Mesendoderm (in vitro differentiated cells): ENCODE measurements at regions not wholly inside any gene's neighbourhood (a gene's known extent, or its start where the extent isn't known, plus 50 kb on each side); places are given as distances from the start of the nearest gene placed in this dataset.

Experiments used
- DNase-seq: peaks from one replicate; pipeline ENCODE4 v3.0.0; 2013
- H2AK5ac ChIP-seq: 2 replicates; pipeline ENCODE4 v1.6.1; 2013; ENCODE audit warnings: low read length, inconsistent platforms
- H2BK120ac ChIP-seq: 2 replicates; pipeline ENCODE4 v1.6.1; 2013; ENCODE audit warnings: low read depth, mild to moderate bottlenecking, low read length, moderate library complexity, mixed read lengths
- H2BK15ac ChIP-seq: replicated peaks from 2 replicates; pipeline ENCODE4 v1.6.1; 2013; ENCODE audit warnings: low read depth, mild to moderate bottlenecking, moderate library complexity
- H2BK5ac ChIP-seq: 2 replicates; pipeline ENCODE4 v1.6.1; 2013; ENCODE audit warnings: low read length, inconsistent platforms
- H3K18ac ChIP-seq: 2 replicates; pipeline ENCODE4 v1.6.1; 2013; ENCODE audit warnings: mild to moderate bottlenecking, low read length, mixed read lengths
- H3K23ac ChIP-seq: one replicate; pipeline ENCODE4 v1.6.1; 2013; ENCODE audit warnings: low read length
- H3K27ac ChIP-seq: 2 replicates; pipeline ENCODE4 v1.5.1; 2013; ENCODE audit warnings: low read depth, mild to moderate bottlenecking, inconsistent platforms, low read length, moderate library complexity
- H3K27me3 ChIP-seq: 2 replicates; pipeline ENCODE4 v1.6.1; 2013; ENCODE audit warnings: low read length, control low read depth, mild to moderate bottlenecking, inconsistent platforms; ENCODE audit not compliant: insufficient read depth, poor library complexity
- H3K36me3 ChIP-seq: 2 replicates; pipeline ENCODE4 v1.6.1; 2013; ENCODE audit warnings: low read length, inconsistent platforms; ENCODE audit not compliant: control insufficient read depth, insufficient read depth
- H3K4ac ChIP-seq: one replicate; pipeline ENCODE4 v1.6.1; 2013; ENCODE audit warnings: low read depth, mild to moderate bottlenecking, low read length, moderate library complexity
- H3K4me1 ChIP-seq: 2 replicates; pipeline ENCODE4 v1.6.1; 2013; ENCODE audit warnings: low read depth, low read length, inconsistent platforms; ENCODE audit not compliant: control insufficient read depth
- H3K4me2 ChIP-seq: 2 replicates; pipeline ENCODE4 v1.6.1; 2013; ENCODE audit warnings: low read length
- H3K4me3 ChIP-seq: 2 replicates; pipeline ENCODE4 v1.5.1; 2013; ENCODE audit warnings: mild to moderate bottlenecking, low read length
- H3K56ac ChIP-seq: one replicate; pipeline ENCODE4 v1.6.1; 2013; ENCODE audit warnings: low read length
- H3K79me1 ChIP-seq: 2 replicates; pipeline ENCODE4 v1.6.1; 2013; ENCODE audit warnings: low read length, inconsistent platforms
- H3K79me2 ChIP-seq: 2 replicates; pipeline ENCODE4 v1.6.1; 2013; ENCODE audit warnings: mild to moderate bottlenecking, low read length; ENCODE audit not compliant: control insufficient read depth, insufficient read depth
- H3K9ac ChIP-seq: 2 replicates; pipeline ENCODE4 v1.6.1; 2013; ENCODE audit warnings: low read length, inconsistent platforms
- H4K5ac ChIP-seq: one replicate; pipeline ENCODE4 v1.6.1; 2013; ENCODE audit warnings: low read length
- H4K8ac ChIP-seq: one replicate; pipeline ENCODE4 v1.6.1; 2013; ENCODE audit warnings: low read depth, mild to moderate bottlenecking, control low read depth, low read length, moderate library complexity
- WGBS: extraction: QIAGEN DNeasy Blood & Tissue Kit; methylation state at CpG from one replicate; pipeline ENCODE4 v1.1.7; 2013; ENCODE audit warnings: low lambda C conversion rate, missing lambda C conversion rate; ENCODE audit not compliant: insufficient coverage; ENCODE audit errors: extremely low coverage; 5-methylcytosine and 5-hydroxymethylcytosine counted together

GRCh38 chr14:58737511-58737910 lies 99.7 kb downstream of the DACT1 start:
- H3K4me3 ChIP-seq: no peak overlapping the region
- WGBS: no CpG with 5 or more reads among the region's 5 CpGs
- no peaks in the 10 kb centered on the region for H3K27me3 ChIP-seq
- no peak overlapping the region for H3K4ac ChIP-seq
- H4K8ac ChIP-seq: no peak overlapping the region
- H2BK15ac ChIP-seq: no peak overlapping the region
- H3K23ac ChIP-seq: no peak overlapping the region
- no peaks in the 10 kb centered on the region for H3K36me3 ChIP-seq
- H3K4me1 ChIP-seq: no peaks in the 10 kb centered on the region
- no peak overlapping the region for H3K56ac ChIP-seq
- no peak overlapping the region for H3K18ac ChIP-seq
- DNase-seq: no peak
- no peak overlapping the region for H4K5ac ChIP-seq
- H3K4me2 ChIP-seq: no peak overlapping the region
- H3K9ac ChIP-seq: no peak overlapping the region
- H2BK120ac ChIP-seq: no peak overlapping the region
- H3K27ac ChIP-seq: no peak overlapping the region
- H2AK5ac ChIP-seq: no peak overlapping the region
- no peaks in the 10 kb centered on the region for H3K79me1 ChIP-seq
- H3K79me2 ChIP-seq: no peaks in the 10 kb centered on the region
- no peak overlapping the region for H2BK5ac ChIP-seq

DNA sequence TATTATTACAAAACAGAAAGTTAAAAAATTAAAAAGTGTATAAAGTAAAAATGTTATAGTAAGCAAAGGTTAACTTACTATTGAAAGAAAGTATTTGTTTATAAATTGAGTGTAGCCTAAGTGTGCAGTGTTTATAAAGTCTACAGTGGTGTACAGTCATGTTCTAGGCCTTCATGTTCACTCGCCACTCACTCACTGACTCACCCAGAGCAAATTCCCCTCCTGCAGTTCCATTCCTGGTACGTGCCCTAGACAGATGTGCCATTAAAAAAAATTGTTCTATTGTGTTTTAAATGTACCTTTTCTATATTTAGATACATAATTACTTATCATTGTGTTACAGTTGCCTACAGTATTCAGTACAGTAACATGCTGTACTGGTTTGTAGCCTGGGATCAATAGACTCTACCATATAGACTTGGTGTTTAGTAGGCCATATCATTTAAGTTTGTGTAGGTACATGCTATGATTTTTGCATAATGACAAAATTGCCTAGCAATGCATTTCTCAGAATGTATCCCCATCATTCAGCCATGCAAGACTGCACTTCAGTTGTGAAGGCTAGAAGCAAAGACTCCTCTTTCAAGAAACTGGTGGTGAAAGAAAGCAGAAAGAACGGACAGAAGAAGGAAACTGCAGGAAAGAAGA lies 100.6 kb downstream of the DACT1 start:
- Histone ChIP-seq H3K4me2 (no peak overlapping the region), H3K36me3 (no peaks in the 10 kb centered on the region), H3K27me3 (no peaks in the 10 kb centered on the region), H3K79me2 (no peaks in the 10 kb centered on the region), H2BK15ac (no peak overlapping the region), H2AK5ac (no peak overlapping the region), H2BK120ac (no peak overlapping the region), H3K18ac (no peak overlapping the region), H3K4me1 (no peaks in the 10 kb centered on the region), H4K8ac (no peak overlapping the region), H4K5ac (no peak overlapping the region), H3K9ac (no peak overlapping the region), H3K79me1 (no peaks in the 10 kb centered on the region), H3K4ac (no peak overlapping the region), H2BK5ac (no peak overlapping the region), H3K27ac (no peak overlapping the region), H3K23ac (no peak overlapping the region), H3K4me3 (no peak overlapping the region), H3K56ac (no peak overlapping the region)
- no peak for DNase-seq
- no CpG with 5 or more reads among the region's 3 CpGs for WGBS

DNA sequence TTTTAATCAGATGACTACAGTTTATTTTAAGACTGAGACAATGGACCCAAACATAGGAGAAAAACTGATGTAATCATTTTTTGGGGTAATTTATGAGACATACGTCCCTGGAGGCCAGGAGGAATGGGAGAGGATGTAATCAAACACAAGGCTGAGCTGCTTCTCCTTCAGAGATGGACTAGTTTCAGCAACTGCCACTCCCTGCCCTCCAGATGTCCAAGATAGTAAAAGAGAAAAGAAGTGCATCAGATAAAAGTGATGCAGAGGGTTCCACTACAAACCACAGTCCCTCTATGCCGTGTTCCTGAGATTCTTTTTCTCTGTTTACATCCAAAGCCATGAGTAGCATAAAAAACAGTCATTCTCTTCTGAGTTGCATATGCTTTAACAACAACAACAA lies 101.1 kb downstream of the DACT1 start:
- H3K4me2 ChIP-seq: no peak overlapping the region
- no peaks in the 10 kb centered on the region for H3K79me2 ChIP-seq
- H4K8ac ChIP-seq: no peak overlapping the region
- H2BK15ac ChIP-seq: no peak overlapping the region
- H3K27me3 ChIP-seq: no peaks in the 10 kb centered on the region
- H3K4me1 ChIP-seq: no peaks in the 10 kb centered on the region
- DNase-seq: no peak
- WGBS: no CpG with 5 or more reads among the region's 2 CpGs
- H3K4ac ChIP-seq: no peak overlapping the region
- H2BK5ac ChIP-seq: no peak overlapping the region
- no peak overlapping the region for H3K18ac ChIP-seq
- no peak overlapping the region for H3K27ac ChIP-seq
- no peak overlapping the region for H2BK120ac ChIP-seq
- H3K23ac ChIP-seq: no peak overlapping the region
- H3K56ac ChIP-seq: no peak overlapping the region
- H3K4me3 ChIP-seq: no peak overlapping the region
- no peaks in the 10 kb centered on the region for H3K79me1 ChIP-seq
- no peak overlapping the region for H2AK5ac ChIP-seq
- no peak overlapping the region for H4K5ac ChIP-seq
- no peaks in the 10 kb centered on the region for H3K36me3 ChIP-seq
- no peak overlapping the region for H3K9ac ChIP-seq

DNA sequence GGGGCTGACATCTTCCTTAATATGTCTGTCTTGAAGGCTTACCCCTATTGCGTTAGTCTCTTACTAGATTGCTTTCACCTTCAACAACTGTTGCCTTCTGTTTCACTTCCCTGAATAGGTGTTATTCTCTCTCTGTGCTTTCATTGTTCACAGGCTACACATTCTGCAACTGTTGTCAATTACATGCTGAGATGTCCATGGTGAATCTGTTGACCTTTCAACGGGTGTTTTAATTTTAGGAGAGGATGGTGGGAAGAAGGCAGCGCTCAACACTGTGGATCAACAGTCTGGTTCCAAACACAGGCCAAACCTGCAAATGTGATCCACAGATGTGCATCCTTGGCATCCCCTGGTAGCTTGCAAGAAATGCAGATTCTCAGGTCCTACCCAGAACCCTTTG lies 101.9 kb downstream of the DACT1 start:
- Histone ChIP-seq H4K5ac (no peak overlapping the region), H3K4me1 (no peaks in the 10 kb centered on the region), H4K8ac (no peak overlapping the region), H3K9ac (no peak overlapping the region), H3K79me1 (no peaks in the 10 kb centered on the region), H3K27ac (no peak overlapping the region), H2AK5ac (no peak overlapping the region), H3K36me3 (no peaks in the 10 kb centered on the region), H3K23ac (no peak overlapping the region), H3K4me3 (no peak overlapping the region), H3K27me3 (no peaks in the 10 kb centered on the region), H3K4me2 (no peak overlapping the region), H2BK120ac (no peak overlapping the region), H3K18ac (no peak overlapping the region), H2BK5ac (no peak overlapping the region), H2BK15ac (no peak overlapping the region), H3K4ac (no peak overlapping the region), H3K79me2 (no peaks in the 10 kb centered on the region), H3K56ac (no peak overlapping the region)
- no CpG with 5 or more reads among the region's 3 CpGs for WGBS
- DNase-seq: no peak

DNA sequence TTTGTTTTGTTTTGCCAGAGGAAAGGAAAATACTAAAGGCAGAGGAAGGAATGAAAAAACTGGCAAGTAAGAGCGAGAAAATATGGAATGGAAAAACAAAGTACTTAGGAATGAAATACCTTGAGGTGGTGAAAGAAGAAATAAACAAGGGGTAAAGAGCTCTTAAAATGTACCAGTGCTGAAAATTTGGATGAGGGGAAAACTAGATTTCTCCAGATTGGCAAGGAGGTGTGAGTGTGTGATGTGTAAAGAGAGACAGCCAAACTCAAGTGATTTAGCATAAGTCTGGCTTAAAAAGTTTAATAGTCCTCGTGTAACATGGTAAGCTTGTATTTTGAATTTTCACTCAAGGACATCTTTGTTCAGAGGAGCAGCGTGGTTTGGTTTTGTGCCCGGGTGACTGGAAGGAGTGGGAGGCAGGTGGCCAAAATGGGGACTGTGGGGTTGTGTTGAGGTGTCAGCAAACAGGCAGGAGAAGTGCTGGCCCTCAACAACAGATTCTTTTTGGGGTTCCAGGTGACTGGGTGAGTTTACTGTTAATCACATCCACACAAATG lies 102.7 kb downstream of the DACT1 start:
- Histone ChIP-seq H3K18ac (no peak overlapping the region), H3K4me1 (no peaks in the 10 kb centered on the region), H3K27ac (no peak overlapping the region), H2BK120ac (no peak overlapping the region), H3K23ac (no peak overlapping the region), H3K79me1 (no peaks in the 10 kb centered on the region), H3K56ac (no peak overlapping the region), H2AK5ac (no peak overlapping the region), H3K4me2 (no peak overlapping the region), H4K8ac (no peak overlapping the region), H3K4me3 (no peak overlapping the region), H3K9ac (no peak overlapping the region), H3K79me2 (no peaks in the 10 kb centered on the region), H2BK5ac (no peak overlapping the region), H3K36me3 (no peaks in the 10 kb centered on the region), H3K4ac (no peak overlapping the region), H4K5ac (no peak overlapping the region), H3K27me3 (no peaks in the 10 kb centered on the region), H2BK15ac (no peak overlapping the region)
- no peak for DNase-seq
- no CpG with 5 or more reads among the region's 4 CpGs for WGBS
